ENCODE measurements at regions not wholly inside any gene's neighbourhood (a gene's known extent, or its start where the extent isn't known, plus 50 kb on each side); places are given as distances from the start of the nearest gene placed in this dataset.

- TF ChIP-seq MEF2B (IDR thresholded peaks at IDR 0.05; ENCODE audit: partially characterized antibody, poor library complexity, severe bottlenecking) (no peak), EP300 (IDR thresholded peaks at IDR 0.05; ENCODE audit: borderline replicate concordance in 1 of 2, control insufficient read depth in 1 of 2, low read depth in 2 of 2, low read length in 2 of 2) (no peak), CEBPB (IDR thresholded peaks at IDR 0.05; ENCODE audit: borderline replicate concordance in 1 of 2, low read depth in 2 of 2, low read length in 2 of 2) (no peak), CHD1 (IDR thresholded peaks at IDR 0.05; ENCODE audit: low read depth, low read length) (no peak), YBX1 (IDR thresholded peaks at IDR 0.05) (no peak), HCFC1 (IDR thresholded peaks at IDR 0.05; ENCODE audit: low read length) (no peak), RAD21 (IDR thresholded peaks at IDR 0.05; ENCODE audit: insufficient read depth, low read depth, low read length) (peak; percentile 75), BMI1 (IDR thresholded peaks at IDR 0.05; ENCODE audit: borderline replicate concordance) (no peak), IKZF1 (conservative IDR thresholded peaks at IDR 0.05) (no peak; the same call in 1 of the 2 replicates), JUNB (IDR thresholded peaks at IDR 0.05) (no peak), POU2F2 (IDR thresholded peaks at IDR 0.05; ENCODE audit: borderline replicate concordance, low read depth, low read length) (no peak), STAT3 (IDR thresholded peaks at IDR 0.05; ENCODE audit: low read depth, low read length) (no peak), PKNOX1 (IDR thresholded peaks at IDR 0.05) (no peak), TCF12 (IDR thresholded peaks at IDR 0.05; ENCODE audit: low read depth, low read length) (no peak), USF2 (IDR thresholded peaks at IDR 0.05; ENCODE audit: borderline replicate concordance, low read depth, low read length) (no peak), CHD4 (IDR thresholded peaks at IDR 0.05) (no peak), GABPA (IDR thresholded peaks at IDR 0.05; ENCODE audit: low read depth) (no peak), ZNF622 (IDR thresholded peaks at IDR 0.05) (no peak), HDAC6 (IDR thresholded peaks at IDR 0.05; ENCODE audit: unreplicated experiment) (no peak), RELA (IDR thresholded peaks at IDR 0.05; ENCODE audit: borderline replicate concordance, partially characterized antibody) (peak; percentile 51), ZBED1 (IDR thresholded peaks at IDR 0.05; ENCODE audit: borderline replicate concordance) (no peak), ZNF207 (IDR thresholded peaks at IDR 0.05; ENCODE audit: borderline replicate concordance) (0 out of 2 replicates have a peak, but pooled peaks have one; percentile 44)
- TF ChIP-seq, protein P1, sequence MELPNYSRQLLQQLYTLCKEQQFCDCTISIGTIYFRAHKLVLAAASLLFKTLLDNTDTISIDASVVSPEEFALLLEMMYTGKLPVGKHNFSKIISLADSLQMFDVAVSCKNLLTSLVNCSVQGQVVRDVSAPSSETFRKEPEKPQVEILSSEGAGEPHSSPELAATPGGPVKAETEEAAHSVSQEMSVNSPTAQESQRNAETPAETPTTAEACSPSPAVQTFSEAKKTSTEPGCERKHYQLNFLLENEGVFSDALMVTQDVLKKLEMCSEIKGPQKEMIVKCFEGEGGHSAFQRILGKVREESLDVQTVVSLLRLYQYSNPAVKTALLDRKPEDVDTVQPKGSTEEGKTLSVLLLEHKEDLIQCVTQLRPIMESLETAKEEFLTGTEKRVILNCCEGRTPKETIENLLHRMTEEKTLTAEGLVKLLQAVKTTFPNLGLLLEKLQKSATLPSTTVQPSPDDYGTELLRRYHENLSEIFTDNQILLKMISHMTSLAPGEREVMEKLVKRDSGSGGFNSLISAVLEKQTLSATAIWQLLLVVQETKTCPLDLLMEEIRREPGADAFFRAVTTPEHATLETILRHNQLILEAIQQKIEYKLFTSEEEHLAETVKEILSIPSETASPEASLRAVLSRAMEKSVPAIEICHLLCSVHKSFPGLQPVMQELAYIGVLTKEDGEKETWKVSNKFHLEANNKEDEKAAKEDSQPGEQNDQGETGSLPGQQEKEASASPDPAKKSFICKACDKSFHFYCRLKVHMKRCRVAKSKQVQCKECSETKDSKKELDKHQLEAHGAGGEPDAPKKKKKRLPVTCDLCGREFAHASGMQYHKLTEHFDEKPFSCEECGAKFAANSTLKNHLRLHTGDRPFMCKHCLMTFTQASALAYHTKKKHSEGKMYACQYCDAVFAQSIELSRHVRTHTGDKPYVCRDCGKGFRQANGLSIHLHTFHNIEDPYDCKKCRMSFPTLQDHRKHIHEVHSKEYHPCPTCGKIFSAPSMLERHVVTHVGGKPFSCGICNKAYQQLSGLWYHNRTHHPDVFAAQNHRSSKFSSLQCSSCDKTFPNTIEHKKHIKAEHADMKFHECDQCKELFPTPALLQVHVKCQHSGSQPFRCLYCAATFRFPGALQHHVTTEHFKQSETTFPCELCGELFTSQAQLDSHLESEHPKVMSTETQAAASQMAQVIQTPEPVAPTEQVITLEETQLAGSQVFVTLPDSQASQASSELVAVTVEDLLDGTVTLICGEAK (IDR thresholded peaks at IDR 0.05; ENCODE audit: borderline replicate concordance), result no peak
- TF ChIP-seq, protein P2, sequence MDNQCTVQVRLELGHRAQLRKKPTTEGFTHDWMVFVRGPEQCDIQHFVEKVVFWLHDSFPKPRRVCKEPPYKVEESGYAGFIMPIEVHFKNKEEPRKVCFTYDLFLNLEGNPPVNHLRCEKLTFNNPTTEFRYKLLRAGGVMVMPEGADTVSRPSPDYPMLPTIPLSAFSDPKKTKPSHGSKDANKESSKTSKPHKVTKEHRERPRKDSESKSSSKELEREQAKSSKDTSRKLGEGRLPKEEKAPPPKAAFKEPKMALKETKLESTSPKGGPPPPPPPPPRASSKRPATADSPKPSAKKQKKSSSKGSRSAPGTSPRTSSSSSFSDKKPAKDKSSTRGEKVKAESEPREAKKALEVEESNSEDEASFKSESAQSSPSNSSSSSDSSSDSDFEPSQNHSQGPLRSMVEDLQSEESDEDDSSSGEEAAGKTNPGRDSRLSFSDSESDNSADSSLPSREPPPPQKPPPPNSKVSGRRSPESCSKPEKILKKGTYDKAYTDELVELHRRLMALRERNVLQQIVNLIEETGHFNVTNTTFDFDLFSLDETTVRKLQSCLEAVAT (IDR thresholded peaks at IDR 0.05), result no peak
These were observed 65.0 kb upstream of the TMEM45B start (continued) for GRCh38 chr11:129750343-129751292.
